CD14-positive monocyte (primary cell): ENCODE measurements at regions not wholly inside any gene's neighbourhood (a gene's known extent, or its start where the extent isn't known, plus 50 kb on each side); places are given as distances from the start of the nearest gene placed in this dataset.
"Not testable (repeated sequence)": the region's sequence is repeated elsewhere in the genome, so short reads cannot be mapped to it uniquely, and the experiment has no call there.

Experiments
- DNase-seq, 3 donors: peaks; one replicate each; pipeline ENCODE4 v3.0.0-alpha.2; 2011 to 2022
- H2AFZ ChIP-seq: 2 replicates; pipeline ENCODE4 v1.6.0; 2012; ENCODE audit warnings: mild to moderate bottlenecking, low read depth, low read length, inconsistent platforms; ENCODE audit not compliant: insufficient read depth, poor library complexity, severe bottlenecking
- H3K27ac ChIP-seq, 2 donors: 1 replicate in 1 of 2; 2 replicates in 1 of 2; pipeline ENCODE4 v1.5.1; 2012 to 2013; ENCODE audit warnings: low read length in 2 of 2, control low read depth in 1 of 2, inconsistent platforms in 1 of 2, low read depth in 1 of 2, mild to moderate bottlenecking in 1 of 2
- H3K27me3 ChIP-seq, 2 donors: one replicate each; pipeline versions ENCODE4 v1.6.0 to v1.6.1; 2011 to 2013; ENCODE audit warnings: low read length in 2 of 2; ENCODE audit not compliant: control insufficient read depth in 2 of 2, insufficient read depth in 2 of 2
- H3K36me3 ChIP-seq, 2 donors: replicated peaks in 1 of 2; 1 replicate in 1 of 2; 2 replicates in 1 of 2; pipeline versions ENCODE4 v1.5.1 to v1.6.1; 2012 to 2013; ENCODE audit warnings: low read length in 2 of 2, control low read depth in 1 of 2, inconsistent platforms in 1 of 2, mild to moderate bottlenecking in 1 of 2; ENCODE audit not compliant: insufficient read depth in 2 of 2, control insufficient read depth in 1 of 2
- H3K4me1 ChIP-seq, 2 donors: 1 replicate in 1 of 2; 2 replicates in 1 of 2; pipeline versions ENCODE4 v1.5.1 to v1.6.1; 2012 to 2013; ENCODE audit warnings: low read length in 2 of 2, control low read depth in 1 of 2, inconsistent platforms in 1 of 2, mild to moderate bottlenecking in 1 of 2, moderate library complexity in 1 of 2; ENCODE audit not compliant: insufficient read depth in 2 of 2, control insufficient read depth in 1 of 2
- H3K4me2 ChIP-seq: replicated peaks from 2 replicates; pipeline ENCODE3; 2012; ENCODE audit warnings: low read length, moderate library complexity, mild to moderate bottlenecking; ENCODE audit not compliant: poor library complexity, severe bottlenecking; ENCODE audit errors: extremely low read depth
- H3K4me3 ChIP-seq, 3 experiments: fragments of 200-600 bp in 1 of 3; sonication (generic) in 1 of 3; replicated peaks in 1 of 3; 1 replicate in 2 of 3; 2 replicates in 1 of 3; pipeline ENCODE4 v1.5.1; 2011 to 2013; ENCODE audit warnings: low read length in 3 of 3, mild to moderate bottlenecking in 3 of 3, control low read depth in 2 of 3, low read depth in 2 of 3, inconsistent platforms in 1 of 3, moderate library complexity in 1 of 3
- H3K79me2 ChIP-seq: 2 replicates; pipeline ENCODE4 v1.6.0; 2012; ENCODE audit warnings: mild to moderate bottlenecking, control low read depth, inconsistent platforms, low read length, moderate library complexity; ENCODE audit not compliant: insufficient read depth
- H3K9ac ChIP-seq: 2 replicates; pipeline ENCODE4 v1.6.0; 2017; ENCODE audit warnings: low read length, mild to moderate bottlenecking; ENCODE audit not compliant: insufficient read depth, poor library complexity, severe bottlenecking
- H3K9me3 ChIP-seq, 2 donors: replicated peaks in 1 of 2; 1 replicate in 1 of 2; 2 replicates in 1 of 2; pipeline versions ENCODE4 v1.5.1 to v1.6.1; 2012 to 2013; ENCODE audit warnings: low read length in 2 of 2, control low read depth in 1 of 2; ENCODE audit not compliant: control insufficient read depth in 1 of 2, insufficient read depth in 1 of 2
- H4K20me1 ChIP-seq: 2 replicates; pipeline ENCODE4 v1.6.0; 2012; ENCODE audit warnings: mild to moderate bottlenecking, low read length, control low read depth, moderate library complexity; ENCODE audit not compliant: insufficient read depth
- H3K27ac Mint-ChIP-seq, 7 donors: one replicate each; pipeline ENCODE4 v1.8.0; 2020; ENCODE audit warnings: mild to moderate bottlenecking in 7 of 7, mixed read lengths in 7 of 7, moderate library complexity in 6 of 7, inconsistent platforms in 2 of 7
- H3K27me3 Mint-ChIP-seq, 3 donors: one replicate each; pipeline ENCODE4 v1.8.0; 2021 to 2022; ENCODE audit warnings: low read depth in 3 of 3, mild to moderate bottlenecking in 3 of 3, mixed read lengths in 3 of 3, moderate library complexity in 3 of 3, inconsistent platforms in 1 of 3
- H3K36me3 Mint-ChIP-seq, 2 donors: one replicate each; pipeline ENCODE4 v1.8.0; 2020; ENCODE audit warnings: mixed read lengths in 2 of 2, inconsistent platforms in 1 of 2, mild to moderate bottlenecking in 1 of 2
- H3K4me1 Mint-ChIP-seq: one replicate; pipeline ENCODE4 v1.8.0; 2020; ENCODE audit warnings: mild to moderate bottlenecking, mixed read lengths
- H3K4me3 Mint-ChIP-seq, 2 donors: one replicate each; pipeline ENCODE4 v1.8.0; 2020; ENCODE audit warnings: mild to moderate bottlenecking in 2 of 2, mixed read lengths in 2 of 2, moderate library complexity in 1 of 2
- H3K9me3 Mint-ChIP-seq, 7 donors: one replicate each; pipeline ENCODE4 v1.8.0; 2020 to 2022; ENCODE audit warnings: mixed read lengths in 7 of 7, mild to moderate bottlenecking in 6 of 7, moderate library complexity in 6 of 7, inconsistent platforms in 2 of 7
- WGBS: methylation state at CpG from one replicate; pipeline ENCODE4 v1.1.5; 2013; ENCODE audit warnings: missing lambda C conversion rate; ENCODE audit not compliant: insufficient coverage; 5-methylcytosine and 5-hydroxymethylcytosine counted together
- intact Hi-C, 2 donors: fragments of 100-400 bp; cut with micrococcal nuclease; formaldehyde crosslinking; loops; one replicate each; pipeline versions ENCODE4 v1.15.0 to v1.15.1; 2023
- TF ChIP-seq, protein P1 (sequence below): fragments of 200-600 bp; IDR thresholded peaks from one replicate; pipeline ENCODE4 v1.8.0; 2022; ENCODE audit warnings: antibody characterized with exemption, mild to moderate bottlenecking

DNA sequence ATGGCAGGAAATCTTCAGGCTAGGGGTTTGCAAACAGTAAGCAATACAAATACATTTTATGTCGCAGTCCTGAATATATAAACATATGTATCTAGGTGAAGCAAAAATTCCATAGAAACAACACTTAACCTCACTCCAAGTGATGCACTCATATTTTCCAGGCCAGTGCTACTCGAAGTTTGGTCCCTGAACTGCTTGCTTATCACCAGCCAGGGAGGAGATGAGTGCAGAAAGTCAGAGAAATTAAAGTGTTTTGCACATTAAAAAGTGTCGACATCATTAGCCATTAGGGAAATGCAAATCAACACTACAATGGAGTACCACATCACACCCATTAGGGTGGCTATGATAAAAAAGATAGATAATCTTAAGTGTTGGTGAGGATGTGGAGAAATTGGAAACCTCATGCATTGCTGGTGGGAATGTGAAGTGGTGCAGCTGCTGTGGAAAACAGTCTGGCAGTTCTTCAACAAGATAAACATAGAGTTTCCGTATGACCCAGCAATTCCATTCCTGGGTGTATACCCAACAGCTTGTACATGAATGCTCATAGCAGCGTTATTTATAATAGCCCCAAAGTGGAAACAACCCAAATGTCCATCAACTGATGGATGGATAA is 70.5 kb upstream of the CSF1 start:
- Histone ChIP-seq H3K9me3 (peaks cover 0 to 7% of the 10 kb centered on the region in 2 donors), H3K9ac (no peak overlapping the region), H3K4me1 (no peaks in the 10 kb centered on the region), H4K20me1 (no peaks in the 10 kb centered on the region), H3K4me2 (no peak overlapping the region), H3K79me2 (no peaks in the 10 kb centered on the region), H3K4me3 (no peak overlapping the region), H3K36me3 (no peaks in the 10 kb centered on the region), H3K27ac (no peak overlapping the region), H2AFZ (no peak overlapping the region), H3K27me3 (no peaks in the 10 kb centered on the region)
- WGBS = 100% methylated on average over 1 of the region's 5 CpGs
- Mint-ChIP-seq H3K36me3 (no peaks in the 10 kb centered on the region), H3K4me1 (no peaks in the 10 kb centered on the region), H3K9me3 (peaks cover 2 to 13% (median 5%) of the 10 kb centered on the region in 7 donors), H3K4me3 (no peak overlapping the region), H3K27ac (no peak overlapping the region), H3K27me3 (peaks cover 0 to 4% (median 2%) of the 10 kb centered on the region in 3 donors)
- TF ChIP-seq, protein P1, sequence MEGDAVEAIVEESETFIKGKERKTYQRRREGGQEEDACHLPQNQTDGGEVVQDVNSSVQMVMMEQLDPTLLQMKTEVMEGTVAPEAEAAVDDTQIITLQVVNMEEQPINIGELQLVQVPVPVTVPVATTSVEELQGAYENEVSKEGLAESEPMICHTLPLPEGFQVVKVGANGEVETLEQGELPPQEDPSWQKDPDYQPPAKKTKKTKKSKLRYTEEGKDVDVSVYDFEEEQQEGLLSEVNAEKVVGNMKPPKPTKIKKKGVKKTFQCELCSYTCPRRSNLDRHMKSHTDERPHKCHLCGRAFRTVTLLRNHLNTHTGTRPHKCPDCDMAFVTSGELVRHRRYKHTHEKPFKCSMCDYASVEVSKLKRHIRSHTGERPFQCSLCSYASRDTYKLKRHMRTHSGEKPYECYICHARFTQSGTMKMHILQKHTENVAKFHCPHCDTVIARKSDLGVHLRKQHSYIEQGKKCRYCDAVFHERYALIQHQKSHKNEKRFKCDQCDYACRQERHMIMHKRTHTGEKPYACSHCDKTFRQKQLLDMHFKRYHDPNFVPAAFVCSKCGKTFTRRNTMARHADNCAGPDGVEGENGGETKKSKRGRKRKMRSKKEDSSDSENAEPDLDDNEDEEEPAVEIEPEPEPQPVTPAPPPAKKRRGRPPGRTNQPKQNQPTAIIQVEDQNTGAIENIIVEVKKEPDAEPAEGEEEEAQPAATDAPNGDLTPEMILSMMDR = no peak
- intact Hi-C loops = no loop called here
- DNase-seq = no peak

DNA sequence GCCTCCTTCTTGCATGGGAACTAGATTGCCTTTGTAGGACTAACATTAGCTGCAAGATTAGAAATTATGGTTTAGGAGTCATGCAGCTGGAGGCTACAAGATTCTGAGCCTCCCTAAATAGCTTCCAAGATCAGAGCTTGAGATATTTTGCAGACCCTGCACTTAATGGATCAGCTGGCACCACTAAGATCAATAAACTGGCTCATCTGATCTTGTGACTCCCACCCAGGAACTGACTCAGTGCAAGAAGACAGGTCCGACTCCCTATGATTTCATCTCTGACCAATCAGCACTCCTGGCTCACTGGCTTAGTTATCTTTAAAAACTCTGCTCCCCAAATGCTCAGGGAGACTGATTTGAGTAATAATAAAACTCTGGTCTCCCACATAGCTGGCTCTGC is 71.4 kb upstream of the CSF1 start:
- H2AFZ ChIP-seq, H3K79me2 ChIP-seq, H3K4me3 ChIP-seq, H3K27ac ChIP-seq, H4K20me1 ChIP-seq, H3K27me3 Mint-ChIP-seq, H3K4me3 Mint-ChIP-seq, DNase-seq, H3K4me2 ChIP-seq, intact Hi-C loops, H3K4me1 Mint-ChIP-seq, H3K27me3 ChIP-seq, H3K4me1 ChIP-seq, H3K36me3 Mint-ChIP-seq, H3K9ac ChIP-seq, H3K36me3 ChIP-seq, H3K9me3 ChIP-seq: not testable (repeated sequence)
- peak overlapping the region in 1 of 7 donors; percentile 15 for H3K27ac Mint-ChIP-seq
- H3K9me3 Mint-ChIP-seq = peaks cover 2 to 13% (median 5%) of the 10 kb centered on the region in 7 donors
- WGBS = no CpG with 5 or more reads among the region's 1 CpG
